ENCODE measurements at regions not wholly inside any gene's neighbourhood (a gene's known extent, or its start where the extent isn't known, plus 50 kb on each side); places are given as distances from the start of the nearest gene placed in this dataset.

- Histone ChIP-seq H3K79me2 (ENCODE audit: low read length) (no peaks in the 10 kb centered on the region), H3K4me1 (ENCODE audit: low read length) (peaks cover 13% of the 10 kb centered on the region), H3K36me3 (replicated peaks; ENCODE audit: low read depth, low read length) (no peaks in the 10 kb centered on the region), H4K20me1 (ENCODE audit: insufficient read depth, low read length) (no peaks in the 10 kb centered on the region), H3K4me3 (ENCODE audit: low read length) (no peak overlapping the region), H3K4me2 (ENCODE audit: low read length) (no peak overlapping the region), H3K27me3 (ENCODE audit: low read depth, low read length) (no peaks in the 10 kb centered on the region), H3K9me3 (ENCODE audit: insufficient read depth, low read length) (no peaks in the 10 kb centered on the region), H3K9ac (ENCODE audit: low read length) (no peak overlapping the region), H2AFZ (ENCODE audit: low read depth, low read length) (no peak overlapping the region), H3K27ac (ENCODE audit: low read length) (no peak overlapping the region)
- TF ChIP-seq CTCF (IDR thresholded peaks at IDR 0.05; ENCODE audit: low read depth, low read length) (no peak), EZH2phosphoT487 (IDR thresholded peaks at IDR 0.05; ENCODE audit: low read depth) (no peak)
Observed at GRCh38 chr12:89995870-89996269, 287.2 kb upstream of the ATP2B1 start.

- Histone ChIP-seq H3K79me2 (ENCODE audit: low read length) (no peaks in the 10 kb centered on the region), H3K9me3 (ENCODE audit: insufficient read depth, low read length) (no peaks in the 10 kb centered on the region), H3K36me3 (replicated peaks; ENCODE audit: low read depth, low read length) (no peaks in the 10 kb centered on the region), H3K27me3 (ENCODE audit: low read depth, low read length) (no peaks in the 10 kb centered on the region), H3K4me2 (ENCODE audit: low read length) (no peak overlapping the region), H2AFZ (ENCODE audit: low read depth, low read length) (no peak overlapping the region), H3K4me1 (ENCODE audit: low read length) (peaks cover 10% of the 10 kb centered on the region), H4K20me1 (ENCODE audit: insufficient read depth, low read length) (no peaks in the 10 kb centered on the region), H3K27ac (ENCODE audit: low read length) (no peak overlapping the region), H3K4me3 (ENCODE audit: low read length) (no peak overlapping the region), H3K9ac (ENCODE audit: low read length) (no peak overlapping the region)
- TF ChIP-seq EZH2phosphoT487 (IDR thresholded peaks at IDR 0.05; ENCODE audit: low read depth) (no peak), CTCF (IDR thresholded peaks at IDR 0.05; ENCODE audit: low read depth, low read length) (no peak)
Observed at GRCh38 chr12:89994911-89995310, 286.3 kb upstream of the ATP2B1 start.

GRCh38 chr12:89993632-89994031 is 285.0 kb upstream of the ATP2B1 start:
- no peaks in the 10 kb centered on the region for H3K79me2 ChIP-seq (ENCODE audit: low read length)

GRCh38 chr12:89992668-89993451 is 284.2 kb upstream of the ATP2B1 start:
- Histone ChIP-seq H3K9me3 (ENCODE audit: insufficient read depth, low read length) (no peaks in the 10 kb centered on the region), H3K4me1 (ENCODE audit: low read length) (no peaks in the 10 kb centered on the region), H3K27me3 (ENCODE audit: low read depth, low read length) (no peaks in the 10 kb centered on the region), H3K36me3 (replicated peaks; ENCODE audit: low read depth, low read length) (no peaks in the 10 kb centered on the region), H3K4me2 (ENCODE audit: low read length) (no peak overlapping the region), H3K27ac (ENCODE audit: low read length) (no peak overlapping the region), H3K4me3 (ENCODE audit: low read length) (no peak overlapping the region), H4K20me1 (ENCODE audit: insufficient read depth, low read length) (no peaks in the 10 kb centered on the region), H3K79me2 (ENCODE audit: low read length) (no peaks in the 10 kb centered on the region), H2AFZ (ENCODE audit: low read depth, low read length) (no peak overlapping the region), H3K9ac (ENCODE audit: low read length) (no peak overlapping the region)
- TF ChIP-seq CTCF (IDR thresholded peaks at IDR 0.05; ENCODE audit: low read depth, low read length), result no peak
- TF ChIP-seq EZH2phosphoT487 (IDR thresholded peaks at IDR 0.05; ENCODE audit: low read depth), result no peak

More at GRCh38 chr12:89993632-89994031, 285.0 kb upstream of the ATP2B1 start:
- Histone ChIP-seq H3K4me1 (ENCODE audit: low read length) (no peaks in the 10 kb centered on the region), H3K4me3 (ENCODE audit: low read length) (no peak overlapping the region), H3K27ac (ENCODE audit: low read length) (no peak overlapping the region), H4K20me1 (ENCODE audit: insufficient read depth, low read length) (no peaks in the 10 kb centered on the region), H3K9ac (ENCODE audit: low read length) (no peak overlapping the region), H3K9me3 (ENCODE audit: insufficient read depth, low read length) (no peaks in the 10 kb centered on the region), H2AFZ (ENCODE audit: low read depth, low read length) (no peak overlapping the region), H3K36me3 (replicated peaks; ENCODE audit: low read depth, low read length) (no peaks in the 10 kb centered on the region), H3K27me3 (ENCODE audit: low read depth, low read length) (no peaks in the 10 kb centered on the region), H3K4me2 (ENCODE audit: low read length) (no peak overlapping the region)
- no peak for TF ChIP-seq CTCF (IDR thresholded peaks at IDR 0.05; ENCODE audit: low read depth, low read length)
- TF ChIP-seq EZH2phosphoT487 (IDR thresholded peaks at IDR 0.05; ENCODE audit: low read depth), result no peak
